Esophagus squamous epithelium (tissue), 4 donors: ENCODE measurements at regions not wholly inside any gene's neighbourhood (a gene's known extent, or its start where the extent isn't known, plus 50 kb on each side); places are given as distances from the start of the nearest gene placed in this dataset.

ENCODE experiments used
- CTCF ChIP-seq, 6 experiments: fragments of 450-650 bp in 4 of 6; fragments of 200-600 bp in 2 of 6; sonication (generic) in 2 of 6; IDR thresholded peaks; one replicate each; pipeline ENCODE4 v1.5.1; 2016 to 2019; ENCODE audit warnings: antibody characterized with exemption in 6 of 6, mild to moderate bottlenecking in 4 of 6, moderate library complexity in 4 of 6
- POLR2A ChIP-seq, 4 donors: fragments of 450-650 bp; IDR thresholded peaks; one replicate each; pipeline ENCODE4 v1.6.1; 2017; ENCODE audit warnings: antibody characterized with exemption in 4 of 4, mild to moderate bottlenecking in 4 of 4, moderate library complexity in 3 of 4

DNA sequence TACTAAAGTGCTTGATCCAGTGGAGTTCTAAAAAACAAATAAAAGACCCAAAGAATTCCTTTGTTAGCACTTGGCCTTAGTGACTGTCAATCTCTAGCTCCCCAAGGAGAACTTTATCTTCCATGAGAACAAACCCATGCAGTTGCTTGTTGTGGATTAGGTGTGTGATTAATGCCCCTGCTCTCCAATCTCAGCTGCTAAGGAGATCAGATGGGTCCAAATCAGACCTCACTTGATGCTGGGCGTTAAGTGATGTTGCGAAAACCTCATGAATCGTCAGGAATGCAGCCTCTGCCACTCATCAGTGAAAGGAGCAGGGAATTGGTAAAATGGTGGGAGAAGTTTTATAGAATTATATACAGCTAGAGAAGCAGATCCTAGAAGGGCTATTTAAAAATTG lies 133.7 kb downstream of the DMAC1 start:
- TF ChIP-seq CTCF (IDR thresholded peaks at IDR 0.05), result no peak
- no peak for TF ChIP-seq POLR2A (IDR thresholded peaks at IDR 0.05)
